ENCODE measurements at regions not wholly inside any gene's neighbourhood (a gene's known extent, or its start where the extent isn't known, plus 50 kb on each side); places are given as distances from the start of the nearest gene placed in this dataset.

DNA sequence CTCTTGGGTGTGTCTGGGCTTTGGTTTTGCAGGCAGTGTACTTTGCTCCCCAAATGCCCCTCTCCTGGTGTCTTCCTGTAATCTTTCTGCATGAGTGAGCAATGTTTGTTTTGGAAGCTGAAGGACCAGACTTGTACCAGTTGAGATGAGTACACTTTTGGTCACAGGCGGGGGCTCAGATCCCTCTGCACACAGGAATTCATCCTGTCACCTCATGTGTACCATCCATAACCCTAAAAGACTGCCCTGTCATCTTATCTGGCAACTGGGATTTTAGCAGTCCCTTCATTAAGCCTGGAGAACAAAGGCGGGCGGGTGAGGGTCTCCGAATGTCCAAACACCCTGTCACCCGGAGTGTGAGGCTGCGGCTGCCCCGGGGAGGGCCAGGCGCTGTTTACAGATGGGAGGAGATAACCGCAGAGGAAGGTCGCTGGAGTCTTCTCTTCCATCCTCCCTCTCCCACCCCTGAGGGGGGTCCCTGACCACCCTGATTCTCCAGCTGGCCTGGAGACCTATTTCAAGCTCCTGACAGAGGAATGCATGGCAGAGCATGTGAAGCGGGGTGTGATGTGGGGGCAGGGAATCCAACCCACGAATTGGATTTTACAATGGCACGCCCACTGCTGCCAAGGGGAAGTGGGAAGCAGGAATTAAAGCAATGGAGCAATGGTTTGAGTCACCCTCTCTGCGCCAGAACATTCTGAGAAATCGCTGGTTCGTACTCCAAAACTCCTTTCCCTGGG, 158.2 kb upstream of the MYCN start:
- DNase-seq = no peak

DNA sequence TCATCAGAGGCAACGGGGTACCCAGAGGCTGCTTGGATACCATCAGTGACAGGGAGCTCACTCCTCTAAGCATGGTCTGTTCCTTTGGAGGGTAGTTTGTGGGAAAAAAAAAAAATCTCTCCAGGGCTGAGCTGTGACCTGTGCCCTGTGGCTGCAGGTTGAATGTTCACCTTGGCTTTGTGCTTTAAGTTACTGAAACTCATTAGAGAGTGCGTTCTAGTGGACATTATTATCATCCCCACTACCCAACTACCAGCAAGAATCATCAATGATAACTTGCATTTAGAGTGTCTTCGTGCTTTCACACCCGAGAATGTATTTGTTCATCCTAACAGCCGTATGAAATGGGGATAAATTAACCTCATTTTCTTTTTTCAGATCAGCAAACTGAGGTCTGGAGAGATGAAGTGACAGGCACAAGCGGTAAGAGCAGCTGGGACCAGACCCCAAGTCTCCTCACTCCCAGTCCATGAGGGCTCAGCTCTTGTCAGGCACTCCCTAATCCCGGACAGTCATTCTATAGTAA, 157.5 kb upstream of the MYCN start:
- DNase-seq = no peak

DNA sequence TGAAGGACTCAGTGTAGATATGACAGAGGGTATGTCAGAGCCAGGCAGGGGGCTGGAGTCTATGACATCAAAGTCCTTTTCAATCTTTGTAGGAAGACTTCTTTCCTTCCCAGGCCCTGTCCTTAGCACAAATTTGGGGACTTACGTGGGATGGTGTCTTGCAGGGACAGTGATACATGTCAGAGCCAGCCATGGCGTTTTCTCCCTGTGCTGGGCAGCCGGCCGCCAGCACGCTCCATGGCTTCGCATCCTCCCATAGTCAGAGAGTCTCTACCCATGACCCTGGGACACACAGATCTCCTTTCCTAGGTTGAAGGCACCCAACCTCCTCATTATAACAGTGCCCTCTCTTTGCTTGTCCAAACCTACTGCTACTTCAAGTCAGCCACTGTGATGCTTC, 156.9 kb upstream of the MYCN start:
- DNase-seq = no peak

DNA sequence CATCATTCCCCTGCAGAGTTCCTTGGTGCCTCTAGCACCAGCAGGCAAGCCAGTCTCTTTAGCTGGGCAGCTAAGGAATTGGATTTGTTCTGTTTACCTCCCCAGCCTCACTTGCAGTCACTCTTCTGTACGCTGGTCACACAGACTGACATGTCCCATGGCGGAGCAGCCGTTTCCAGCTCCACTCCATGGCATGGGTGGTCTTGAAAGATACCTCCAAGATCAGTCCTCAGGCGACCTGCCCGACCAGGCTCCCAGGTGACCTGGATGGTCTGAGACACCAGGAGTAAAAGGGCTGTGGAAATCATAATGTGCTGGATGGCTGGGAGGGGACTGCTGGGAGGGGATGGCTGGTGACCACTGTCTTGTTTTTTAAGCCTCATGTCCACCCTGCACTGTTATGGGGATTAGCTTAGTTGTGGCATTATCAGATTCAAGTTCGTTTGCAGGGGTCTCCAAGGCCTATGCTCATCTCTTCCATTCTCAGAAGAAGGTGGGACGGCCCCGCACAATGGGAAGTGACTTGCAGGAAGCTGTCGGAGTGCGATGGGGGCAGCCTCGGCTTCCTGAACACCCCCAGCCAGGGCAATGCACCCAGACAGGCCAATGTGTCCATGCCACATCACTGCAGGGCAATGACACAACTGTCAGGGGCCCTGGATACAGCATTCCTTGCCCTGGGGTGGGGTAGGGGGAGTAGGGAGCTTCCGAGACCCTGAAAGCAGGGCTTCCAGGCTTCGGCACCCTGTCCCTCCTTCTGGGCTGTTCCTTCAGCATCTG, 156.1 kb upstream of the MYCN start:
- DNase-seq = no peak

DNA sequence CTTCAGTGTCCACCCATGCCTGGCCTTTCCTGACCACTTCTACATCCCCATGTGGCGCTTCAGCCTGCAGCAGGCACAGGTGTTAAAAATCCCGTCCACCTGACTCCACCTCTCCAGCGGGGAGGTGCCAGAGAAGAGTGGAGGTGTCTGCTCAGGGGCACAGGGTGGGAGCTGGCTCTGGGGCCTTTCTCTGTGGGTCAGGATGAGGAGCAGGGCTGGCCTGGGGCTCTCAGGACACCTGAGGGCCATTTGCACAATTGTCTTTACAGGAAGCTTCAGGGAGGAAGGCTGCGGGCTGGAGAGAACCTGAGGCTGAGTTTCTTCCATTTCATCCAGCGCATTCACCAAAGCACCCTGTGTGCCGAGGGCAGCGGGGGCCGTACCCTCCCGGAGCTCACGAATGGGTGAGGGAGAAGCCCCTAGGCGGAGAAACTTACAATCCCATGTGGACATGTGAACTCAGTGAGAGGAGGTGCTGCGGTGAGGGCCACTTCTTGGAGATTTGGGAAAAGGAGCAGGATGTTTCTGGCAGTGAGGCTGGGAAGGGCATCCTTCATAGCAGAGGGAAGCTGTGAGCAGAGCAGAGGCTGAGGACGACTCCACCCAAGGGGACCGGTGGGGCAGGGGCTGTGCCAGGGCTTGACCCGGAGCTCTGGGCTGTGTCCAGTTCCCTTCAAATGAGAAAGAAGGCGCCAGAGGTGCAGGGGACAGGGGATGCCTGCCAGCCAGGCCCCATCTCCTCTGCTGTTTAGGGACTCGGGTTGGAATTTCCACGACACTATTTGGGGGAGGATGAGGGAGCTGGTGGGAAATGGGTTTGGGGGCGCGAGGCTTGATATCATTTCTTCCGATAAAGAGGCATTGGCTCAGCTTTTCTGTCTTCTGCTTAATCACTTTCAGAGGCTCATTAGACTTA, 155.2 kb upstream of the MYCN start:
- no peak for DNase-seq

DNA sequence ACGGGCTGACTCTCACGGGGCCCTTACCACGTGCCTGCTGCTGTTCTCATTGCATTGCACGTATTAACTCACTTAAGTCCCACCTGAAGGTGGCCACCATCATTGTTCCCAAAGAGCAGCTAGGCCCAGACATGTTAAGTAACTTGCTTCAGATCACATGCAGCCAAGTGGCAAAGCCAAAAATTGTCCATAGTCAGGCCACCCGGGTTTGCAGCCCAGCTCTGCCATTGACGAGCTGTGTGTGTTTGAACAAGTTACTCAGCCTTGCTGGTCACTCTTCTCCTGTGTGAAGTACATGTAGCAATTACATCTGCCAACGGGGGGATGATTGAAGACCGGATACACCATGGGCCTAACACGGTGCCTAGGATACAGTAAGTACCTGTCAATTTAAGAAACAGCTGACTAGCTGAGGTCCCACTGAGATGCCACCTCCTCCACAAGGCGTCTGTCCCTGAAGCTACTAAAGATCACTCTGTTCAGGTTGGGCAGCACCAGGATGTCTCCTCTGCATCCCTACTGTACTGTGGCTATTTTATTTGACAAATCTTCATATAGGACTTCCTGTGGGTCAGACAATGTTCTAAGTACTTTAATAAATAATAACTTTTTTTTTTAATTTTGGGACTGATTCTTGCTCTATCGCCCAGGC, 154.2 kb upstream of the MYCN start:
- no peak for DNase-seq

DNA sequence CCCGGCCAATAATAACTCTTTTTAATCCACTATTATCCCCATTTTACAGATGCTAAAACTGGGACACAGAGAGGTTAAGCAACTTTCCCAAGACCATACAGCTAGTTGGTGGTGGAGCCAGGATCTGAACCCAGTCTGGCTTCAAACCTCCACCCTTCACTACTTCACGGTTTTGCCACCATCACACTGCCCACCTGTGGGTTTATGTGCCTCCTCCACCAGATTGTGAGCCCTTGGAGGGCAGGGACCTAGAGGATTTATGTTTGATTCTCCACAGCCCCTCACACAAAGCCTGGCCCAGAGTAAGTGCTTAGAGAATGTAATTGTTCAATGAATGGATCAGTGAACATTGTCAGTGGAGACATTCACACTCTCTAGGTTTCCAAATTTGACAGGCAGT, 153.4 kb upstream of the MYCN start:
- DNase-seq = no peak

DNA sequence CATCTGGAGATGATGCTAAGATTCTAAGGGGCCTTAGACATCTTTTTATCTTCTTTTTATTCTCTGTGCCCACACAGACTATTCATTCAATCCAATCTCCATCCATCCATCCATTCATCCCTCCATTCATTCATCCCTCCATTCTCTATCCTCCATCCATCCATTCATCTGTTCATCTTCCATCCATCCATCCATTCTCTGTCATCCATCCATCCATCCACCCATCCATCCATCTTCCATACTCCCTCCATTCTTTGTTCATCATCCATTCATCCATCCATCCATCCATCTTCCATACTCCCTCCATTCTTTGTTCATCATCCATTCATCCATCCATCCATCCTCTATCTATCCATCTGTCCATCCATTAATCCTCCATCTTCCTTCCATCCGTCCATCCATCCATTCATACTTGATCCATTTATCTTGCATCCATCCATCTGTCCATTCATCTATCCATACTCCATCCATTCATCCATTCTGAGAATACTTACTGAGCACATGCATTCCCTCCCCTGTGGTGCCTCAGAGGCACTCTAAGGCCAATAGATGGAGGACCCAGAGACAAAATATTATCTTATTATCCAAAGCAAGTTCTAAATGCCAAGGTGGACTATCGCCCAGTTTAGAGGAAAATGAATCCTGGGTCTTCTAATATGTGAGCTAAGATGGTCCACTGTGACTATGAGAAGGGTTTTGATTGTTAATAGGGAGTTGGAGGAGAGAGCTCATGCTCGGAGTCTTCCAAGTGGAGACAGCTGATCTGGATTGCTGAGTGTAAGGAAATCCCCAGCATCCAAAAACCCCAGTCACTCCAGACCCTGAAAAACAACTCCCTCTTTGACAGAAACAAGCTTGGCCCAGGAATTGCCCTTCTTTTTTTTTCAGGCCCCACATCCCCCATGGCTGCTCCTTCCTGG, 152.6 kb upstream of the MYCN start:
- no peak for DNase-seq

DNA sequence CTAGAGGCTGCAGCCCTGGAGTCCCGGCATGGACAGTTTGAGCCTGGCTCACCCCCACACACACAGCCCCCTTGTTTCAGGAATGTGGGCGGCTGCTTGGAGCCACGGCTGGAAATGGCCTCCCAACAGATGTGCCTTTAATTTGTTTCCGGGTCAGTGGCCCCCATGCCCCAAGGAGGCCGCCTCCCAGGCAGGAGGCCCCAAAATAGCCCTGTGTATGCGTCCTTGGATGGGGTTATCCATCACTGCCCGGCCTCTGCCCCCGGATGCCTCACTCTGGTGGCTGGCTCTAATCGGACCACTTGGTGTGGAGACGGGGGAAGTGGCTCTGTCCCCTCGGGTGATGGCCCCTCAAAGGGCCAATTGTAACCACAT, 151.9 kb upstream of the MYCN start:
- DNase-seq = no peak

DNA sequence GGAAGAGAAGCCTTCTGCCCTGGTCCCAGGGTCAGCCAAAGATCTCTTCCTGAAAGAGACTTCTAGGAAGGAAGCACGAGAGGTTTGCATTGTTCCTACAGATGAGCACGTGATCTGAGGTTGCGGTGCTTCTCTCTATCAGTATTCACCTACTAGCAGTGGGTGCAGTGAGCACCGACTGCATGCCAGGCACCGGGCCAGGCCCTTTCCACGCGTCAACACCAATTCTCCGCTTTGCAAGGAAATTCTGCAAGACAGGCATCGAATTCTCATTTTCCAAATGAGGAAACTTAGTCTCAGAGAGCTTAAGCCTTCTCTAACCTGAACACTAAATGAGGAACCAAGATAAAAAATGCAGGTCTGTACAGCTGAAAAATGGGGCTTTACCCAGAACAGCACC, 151.5 kb upstream of the MYCN start:
- DNase-seq = no peak

DNA sequence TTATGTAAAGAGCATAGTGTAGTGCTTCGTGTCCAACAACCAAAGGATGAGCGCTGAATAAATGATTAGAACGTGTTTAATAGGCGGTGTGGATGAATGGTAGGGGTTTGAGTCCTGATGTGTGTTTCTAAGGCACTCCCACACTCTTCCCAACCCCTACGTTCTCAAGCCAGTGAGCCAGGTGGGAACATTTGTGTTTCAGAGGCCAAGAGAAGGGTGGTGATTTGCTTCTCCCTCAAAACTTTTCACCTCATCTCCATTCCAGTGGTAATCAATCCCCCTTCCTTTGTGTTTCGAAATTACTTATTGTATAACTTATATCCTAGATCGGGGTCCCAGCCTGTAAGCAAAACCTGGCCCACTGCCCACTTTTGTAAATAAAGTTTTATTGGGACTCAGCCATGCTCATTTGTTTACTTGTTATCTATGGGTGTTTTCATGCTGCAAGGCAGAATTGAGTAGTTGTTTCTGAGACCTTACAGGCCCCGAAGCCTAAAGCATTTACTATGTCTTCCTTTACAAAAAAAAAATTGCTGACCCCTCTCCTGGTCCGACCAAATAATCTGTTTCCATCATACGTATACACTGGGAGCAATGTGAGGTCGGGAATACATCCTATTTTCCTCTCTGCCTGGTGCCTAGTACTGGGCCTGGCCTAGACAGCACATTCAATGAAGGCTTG, 150.8 kb upstream of the MYCN start:
- no peak for DNase-seq

DNA sequence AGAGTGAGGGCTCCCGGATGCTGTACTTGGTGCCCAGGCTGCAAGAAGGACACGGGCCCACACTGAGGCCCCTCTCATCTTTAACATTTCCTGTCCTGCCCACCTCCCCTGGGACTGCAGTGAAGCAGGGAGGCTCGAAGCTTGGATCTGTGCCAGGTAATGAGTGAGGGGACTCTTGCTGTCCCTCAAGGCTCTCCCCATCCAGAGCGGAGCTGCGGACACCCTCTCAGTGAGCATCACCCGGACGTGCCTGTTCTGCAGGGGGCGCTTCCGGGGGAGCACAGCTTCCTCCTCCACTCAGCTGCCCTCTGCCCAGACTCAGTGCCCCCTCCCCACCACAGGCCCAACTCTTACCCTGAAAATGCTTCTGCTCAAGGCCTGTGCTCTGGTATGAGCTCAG, 150.0 kb upstream of the MYCN start:
- DNase-seq = no peak

DNA sequence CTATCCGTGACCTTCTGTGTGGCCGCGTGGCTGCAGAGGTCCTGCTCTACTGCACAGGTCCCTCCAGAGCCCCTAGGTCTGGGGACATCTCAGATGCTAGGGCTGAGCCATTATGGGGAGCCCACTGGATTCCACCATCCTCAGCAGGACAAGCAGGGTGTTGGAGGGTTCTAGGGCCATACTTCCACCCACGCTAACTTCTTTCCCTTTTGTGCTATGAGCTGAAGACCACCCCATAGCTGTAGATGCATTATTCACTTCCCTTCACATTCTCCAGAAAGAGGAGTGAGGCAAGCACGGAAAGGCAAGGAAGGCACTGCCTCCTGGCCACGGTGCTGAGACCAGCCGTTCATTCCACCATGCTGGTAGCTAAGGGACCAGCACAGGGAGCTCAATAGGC, 149.5 kb upstream of the MYCN start:
- DNase-seq = no peak

DNA sequence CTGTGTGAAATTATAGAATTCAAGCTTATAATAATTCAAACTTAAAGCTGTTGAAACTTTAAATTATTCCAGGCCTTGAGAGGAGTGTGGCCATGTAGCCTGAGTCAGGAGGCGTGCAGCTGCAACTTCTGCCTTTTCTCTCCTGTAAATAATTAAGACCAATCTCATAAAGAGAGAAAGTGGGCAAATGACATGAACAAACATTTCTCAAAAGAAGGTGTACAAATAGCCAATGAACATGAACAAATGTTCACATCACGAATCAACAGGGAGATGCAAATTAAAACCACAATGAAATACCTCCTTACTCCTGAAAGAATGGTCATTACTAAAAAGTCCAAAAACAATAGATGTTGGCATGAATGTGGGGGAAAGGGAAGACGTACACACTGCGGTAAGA, 149.1 kb upstream of the MYCN start:
- no peak for DNase-seq

DNA sequence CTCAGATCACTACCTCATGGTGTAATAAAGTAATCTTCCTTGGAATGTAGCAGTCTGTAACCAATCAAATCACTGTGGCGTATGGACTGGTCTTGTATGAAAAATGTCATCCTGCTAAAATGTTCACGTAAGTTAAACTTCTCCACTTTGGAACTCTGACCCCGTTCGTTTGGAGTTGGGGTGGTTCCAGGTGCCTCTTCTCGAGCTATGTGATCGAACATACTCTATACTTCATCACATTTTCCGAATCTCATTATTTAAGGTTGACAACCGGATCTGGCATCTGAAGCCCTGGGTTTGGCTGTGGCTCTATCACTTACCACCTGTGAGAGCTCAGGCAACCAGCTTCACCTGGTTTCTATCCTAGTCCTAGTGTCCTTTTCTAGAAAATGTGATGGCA, 148.0 kb upstream of the MYCN start:
- no peak for DNase-seq

DNA sequence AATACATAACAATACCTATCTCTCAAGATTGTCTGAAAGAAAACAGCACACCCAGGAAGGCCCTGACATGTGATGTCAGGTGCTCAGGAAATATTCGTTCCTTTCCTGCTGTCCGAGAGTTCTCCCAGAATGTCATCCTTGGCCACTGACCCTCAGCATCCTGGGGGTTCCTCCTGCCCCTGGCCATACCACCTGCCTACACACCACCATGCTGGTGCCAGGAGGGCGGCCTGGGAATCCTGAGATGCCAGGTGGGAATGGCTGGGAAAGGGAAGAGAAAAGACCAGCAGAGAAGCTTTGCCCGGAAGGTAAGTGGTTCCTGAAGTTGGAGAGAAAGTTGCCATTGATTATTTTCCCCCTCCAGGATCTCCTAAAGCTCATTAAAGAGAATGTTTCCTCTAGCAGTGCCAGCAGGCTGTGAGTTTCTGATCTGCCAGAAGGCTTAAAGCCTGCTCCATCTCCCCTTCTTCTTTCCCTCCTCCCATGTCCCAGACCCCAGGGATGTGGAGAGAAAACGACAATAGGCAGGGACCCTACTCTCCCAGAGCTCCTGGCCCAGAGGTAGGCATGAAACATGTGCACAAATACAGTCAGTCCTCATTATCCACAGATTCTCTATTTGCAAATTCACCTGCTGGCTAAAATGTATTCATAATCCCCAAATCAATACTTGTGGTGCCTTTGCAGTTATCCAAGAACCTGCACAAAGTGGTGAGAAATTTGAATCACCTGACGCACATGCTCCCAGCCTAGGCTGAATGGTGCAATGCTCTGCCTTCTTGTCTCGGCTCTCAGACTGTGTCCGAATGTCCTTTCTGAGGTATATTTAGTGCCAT, 147.1 kb upstream of the MYCN start:
- DNase-seq = no peak

DNA sequence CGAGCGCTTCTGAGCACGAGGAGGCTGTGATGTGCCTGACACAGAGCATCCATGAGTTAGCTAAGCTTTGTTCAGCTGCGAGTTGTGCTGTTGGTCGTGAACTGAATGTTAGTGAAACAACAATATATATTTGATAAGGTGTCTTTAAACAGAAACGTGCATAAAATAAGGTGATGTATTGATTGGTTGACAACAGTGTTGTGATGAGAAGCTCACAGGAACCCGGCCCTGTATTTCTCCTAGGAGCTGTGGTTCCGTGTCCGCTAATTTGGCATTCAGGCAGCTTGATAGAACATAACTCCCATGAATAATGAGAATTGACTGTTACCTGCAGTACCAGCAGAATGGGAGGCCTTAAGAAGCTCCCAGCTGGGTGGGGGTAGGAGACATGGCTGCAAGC, 146.4 kb upstream of the MYCN start:
- no peak for DNase-seq

DNA sequence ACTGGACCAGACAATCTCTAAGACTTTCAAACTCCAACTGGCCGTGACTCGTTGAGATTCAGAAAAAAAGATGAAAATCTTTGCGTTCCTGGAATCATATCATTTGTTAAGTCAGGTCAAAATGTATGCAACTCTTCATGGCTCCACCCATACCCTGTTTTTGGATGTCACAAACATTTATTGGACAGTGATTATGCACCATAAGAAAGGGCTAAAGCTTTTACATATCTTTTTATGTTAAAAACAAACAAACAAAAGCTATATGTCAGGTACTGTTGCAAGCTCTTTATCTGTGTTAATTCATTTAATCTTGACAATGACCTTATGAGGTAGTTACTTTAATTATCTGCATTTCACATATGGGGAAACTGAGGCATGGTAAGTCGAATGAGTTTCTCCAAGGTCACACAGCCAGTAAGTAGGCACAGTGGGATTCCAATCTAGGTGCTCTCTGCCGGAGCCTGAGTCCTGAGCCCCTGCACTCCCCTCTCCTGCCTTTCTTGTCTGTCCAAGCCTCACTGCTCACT, 145.7 kb upstream of the MYCN start:
- no peak for DNase-seq

DNA sequence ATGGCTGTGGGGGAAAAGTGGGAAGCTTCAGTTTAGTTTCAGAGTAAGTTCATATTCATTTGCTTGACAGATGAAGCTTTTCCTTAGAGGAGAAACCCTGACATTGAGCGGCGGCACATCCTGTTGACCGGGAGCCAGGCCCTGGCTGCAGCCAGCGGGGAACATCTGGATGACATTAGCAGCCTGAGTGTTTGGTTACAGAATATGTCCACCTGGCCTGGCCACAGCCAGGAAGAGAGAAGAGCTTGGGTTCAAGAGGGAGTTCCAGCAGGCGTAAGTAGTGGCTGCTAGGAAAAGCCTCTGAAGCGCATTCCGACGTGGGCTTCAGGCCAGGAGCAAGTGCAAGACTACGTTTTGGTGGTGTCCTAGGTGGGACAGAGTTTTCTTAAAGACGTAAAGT, 144.9 kb upstream of the MYCN start:
- no peak for DNase-seq
